ENCODE measurements at regions not wholly inside any gene's neighbourhood (a gene's known extent, or its start where the extent isn't known, plus 50 kb on each side); places are given as distances from the start of the nearest gene placed in this dataset.

GRCh38 chr18:65414501-65414900 is 336.3 kb upstream of the CDH7 start:
- DNase-seq (ENCODE audit: extremely low spot score, unreplicated experiment) = no peak
- TF ChIP-seq CTCF (IDR thresholded peaks at IDR 0.05) = no peak
- Mint-ChIP-seq H3K4me1 (ENCODE audit: unreplicated experiment) (no peaks in the 10 kb centered on the region), H3K4me3 (ENCODE audit: unreplicated experiment) (no peak overlapping the region), H3K9me3 (ENCODE audit: unreplicated experiment) (peaks cover 11% of the 10 kb centered on the region), H3K27ac (ENCODE audit: unreplicated experiment) (no peak overlapping the region), H3K27me3 (ENCODE audit: unreplicated experiment) (no peaks in the 10 kb centered on the region), H3K36me3 (ENCODE audit: unreplicated experiment) (no peaks in the 10 kb centered on the region)

- DNase-seq (ENCODE audit: extremely low spot score, unreplicated experiment) = no peak
- Mint-ChIP-seq H3K4me1 (ENCODE audit: unreplicated experiment) (no peaks in the 10 kb centered on the region), H3K36me3 (ENCODE audit: unreplicated experiment) (no peaks in the 10 kb centered on the region), H3K9me3 (ENCODE audit: unreplicated experiment) (no peaks in the 10 kb centered on the region), H3K27me3 (ENCODE audit: unreplicated experiment) (no peaks in the 10 kb centered on the region), H3K27ac (ENCODE audit: unreplicated experiment) (no peak overlapping the region), H3K4me3 (ENCODE audit: unreplicated experiment) (no peak overlapping the region)
- no peak for TF ChIP-seq CTCF (IDR thresholded peaks at IDR 0.05)
Measured at GRCh38 chr18:65411061-65411460, 339.8 kb upstream of the CDH7 start.

- no peak for TF ChIP-seq CTCF (IDR thresholded peaks at IDR 0.05)
- no peaks in the 10 kb centered on the region for H3K27me3 Mint-ChIP-seq (ENCODE audit: unreplicated experiment)
- H3K9me3 Mint-ChIP-seq (ENCODE audit: unreplicated experiment) = no peaks in the 10 kb centered on the region
- no peaks in the 10 kb centered on the region for H3K36me3 Mint-ChIP-seq (ENCODE audit: unreplicated experiment)
- H3K4me3 Mint-ChIP-seq (ENCODE audit: unreplicated experiment) = no peak overlapping the region
- no peaks in the 10 kb centered on the region for H3K4me1 Mint-ChIP-seq (ENCODE audit: unreplicated experiment)
- DNase-seq (ENCODE audit: extremely low spot score, unreplicated experiment) = no peak
- H3K27ac Mint-ChIP-seq (ENCODE audit: unreplicated experiment) = no peak overlapping the region
Measured at GRCh38 chr18:65409261-65409660, 341.6 kb upstream of the CDH7 start.

GRCh38 chr18:65403534-65403933 is 347.3 kb upstream of the CDH7 start:
- Mint-ChIP-seq H3K27ac (ENCODE audit: unreplicated experiment) (no peak overlapping the region), H3K36me3 (ENCODE audit: unreplicated experiment) (no peaks in the 10 kb centered on the region), H3K27me3 (ENCODE audit: unreplicated experiment) (no peaks in the 10 kb centered on the region), H3K4me1 (ENCODE audit: unreplicated experiment) (no peaks in the 10 kb centered on the region), H3K4me3 (ENCODE audit: unreplicated experiment) (no peak overlapping the region), H3K9me3 (ENCODE audit: unreplicated experiment) (no peaks in the 10 kb centered on the region)
- no peak for DNase-seq (ENCODE audit: extremely low spot score, unreplicated experiment)
- no peak for TF ChIP-seq CTCF (IDR thresholded peaks at IDR 0.05)

- no peak for DNase-seq (ENCODE audit: extremely low spot score, unreplicated experiment)
- no peak for TF ChIP-seq CTCF (IDR thresholded peaks at IDR 0.05)
- no peaks in the 10 kb centered on the region for H3K27me3 Mint-ChIP-seq (ENCODE audit: unreplicated experiment)
- H3K27ac Mint-ChIP-seq (ENCODE audit: unreplicated experiment) = no peak overlapping the region
- H3K4me1 Mint-ChIP-seq (ENCODE audit: unreplicated experiment) = no peaks in the 10 kb centered on the region
- no peaks in the 10 kb centered on the region for H3K36me3 Mint-ChIP-seq (ENCODE audit: unreplicated experiment)
- peaks cover 3% of the 10 kb centered on the region for H3K9me3 Mint-ChIP-seq (ENCODE audit: unreplicated experiment)
- no peak overlapping the region for H3K4me3 Mint-ChIP-seq (ENCODE audit: unreplicated experiment)
Measured at GRCh38 chr18:65399091-65399490, 351.7 kb upstream of the CDH7 start.

All from osteocyte (in vitro differentiated cells).